ENCODE measurements at regions not wholly inside any gene's neighbourhood (a gene's known extent, or its start where the extent isn't known, plus 50 kb on each side); places are given as distances from the start of the nearest gene placed in this dataset.
"Not testable (repeated sequence)": the region's sequence is repeated elsewhere in the genome, so short reads cannot be mapped to it uniquely, and the experiment has no call there.

DNA sequence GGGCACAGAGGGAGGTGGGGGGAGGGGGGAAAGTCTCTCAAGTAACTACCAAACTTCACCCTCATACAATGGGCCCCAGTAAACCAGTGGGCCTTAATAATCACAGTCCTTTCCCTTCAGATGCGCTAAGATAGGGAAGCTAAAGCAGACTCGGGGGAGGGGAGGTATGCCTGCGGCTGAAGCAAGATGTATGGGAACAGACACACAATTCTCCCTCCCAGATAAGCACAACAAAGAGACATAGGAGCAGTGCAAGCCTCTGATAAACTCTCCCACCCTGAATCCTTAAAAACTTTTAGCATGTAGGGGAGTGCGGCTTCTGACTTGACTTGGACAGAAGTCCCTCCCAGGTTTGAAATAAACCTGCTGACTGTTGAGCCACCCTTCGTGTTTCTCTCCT lies 54.7 kb downstream of the PROP1 start:
- DNase-seq (ENCODE audit: low read depth, low spot score); H3K4me1 ChIP-seq (ENCODE audit: control insufficient read depth, insufficient read depth, low read length); H3K9me3 ChIP-seq (ENCODE audit: control insufficient read depth, insufficient read depth, low read length); H3K27me3 ChIP-seq (ENCODE audit: control insufficient read depth, insufficient read depth, low read length); H3K36me3 ChIP-seq (ENCODE audit: control insufficient read depth, insufficient read depth, low read length); H3K4me3 ChIP-seq (ENCODE audit: low read length); H3K27ac ChIP-seq (ENCODE audit: low read length): not testable (repeated sequence)
- no CpG with 5 or more reads among the region's 5 CpGs for WGBS (ENCODE audit: insufficient coverage, insufficient read length)

DNA sequence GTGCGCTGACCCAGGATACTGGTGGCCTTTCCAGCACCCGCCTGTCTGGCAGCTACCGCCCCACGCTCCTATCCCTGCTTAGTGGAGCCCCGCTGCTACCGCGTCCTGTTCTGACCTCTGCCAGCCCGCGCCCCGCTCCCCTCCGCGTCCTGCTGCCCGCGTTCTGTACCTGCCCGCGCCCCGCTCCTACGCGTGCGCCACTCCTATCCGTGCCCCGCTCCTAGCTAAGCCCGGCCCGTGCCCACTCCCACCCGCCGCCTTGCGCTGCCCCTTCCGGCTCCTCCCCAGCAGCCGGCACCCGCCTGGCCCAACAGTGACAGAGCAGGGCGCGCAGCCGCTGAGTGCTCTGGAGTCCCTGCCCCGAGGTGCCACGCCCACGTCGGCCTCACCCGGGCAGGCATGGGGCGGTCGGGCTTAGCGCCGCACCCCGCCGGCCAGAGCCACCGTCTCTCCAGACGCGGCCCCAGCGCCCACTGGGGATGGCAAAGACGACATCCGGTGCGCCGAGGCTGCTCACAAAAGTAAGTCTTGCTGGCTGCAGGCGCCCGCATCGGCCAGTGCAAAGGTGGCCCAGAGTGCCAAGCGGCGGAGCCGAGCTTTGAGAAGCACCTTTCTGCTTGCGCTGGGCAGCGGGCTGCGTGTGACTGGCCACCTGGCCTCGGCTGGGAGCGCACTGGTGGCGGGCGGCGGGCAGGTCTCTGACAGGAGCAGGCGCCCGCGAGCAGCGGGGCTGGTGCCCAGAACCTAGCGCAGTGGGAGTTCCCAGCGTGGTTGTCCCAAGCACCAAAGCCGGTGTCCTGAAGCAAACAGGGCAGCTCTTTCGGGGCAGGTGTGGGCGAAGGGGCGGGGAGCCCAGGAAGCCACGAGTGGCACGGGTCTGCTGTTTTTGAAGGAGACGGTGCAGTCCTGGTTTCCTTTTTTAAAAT lies 56.5 kb downstream of the PROP1 start:
- H3K9me3 ChIP-seq (ENCODE audit: control insufficient read depth, insufficient read depth, low read length); DNase-seq (ENCODE audit: low read depth, low spot score); H3K4me1 ChIP-seq (ENCODE audit: control insufficient read depth, insufficient read depth, low read length); H3K36me3 ChIP-seq (ENCODE audit: control insufficient read depth, insufficient read depth, low read length); H3K27me3 ChIP-seq (ENCODE audit: control insufficient read depth, insufficient read depth, low read length); H3K27ac ChIP-seq (ENCODE audit: low read length): not testable (repeated sequence)
- peak overlapping the region; percentile 17; the same call in 1 of the 2 replicates for H3K4me3 ChIP-seq (ENCODE audit: low read length)
- WGBS (ENCODE audit: insufficient coverage, insufficient read length), result no CpG with 5 or more reads among the region's 79 CpGs

DNA sequence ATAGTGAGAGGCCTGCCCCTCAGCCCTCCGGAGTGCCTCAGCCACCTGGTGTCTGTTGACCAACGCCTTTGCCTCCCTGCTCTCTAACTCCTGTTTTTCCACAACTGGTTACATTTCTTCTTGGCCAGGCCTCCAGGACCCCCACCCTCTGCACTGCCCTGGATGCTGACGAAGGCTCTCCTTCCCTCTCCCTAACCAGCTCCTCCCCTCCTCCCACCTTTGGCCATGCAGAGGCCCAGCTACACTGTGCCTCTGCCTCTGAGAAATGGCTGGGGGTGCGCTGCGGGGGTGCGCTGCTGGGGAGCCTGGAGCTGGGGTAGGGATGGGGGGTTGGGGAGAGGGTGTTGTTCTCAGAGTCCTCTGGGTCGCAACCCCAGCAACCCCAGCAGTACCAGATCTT lies 57.3 kb downstream of the PROP1 start:
- H3K27me3 ChIP-seq (ENCODE audit: control insufficient read depth, insufficient read depth, low read length); H3K36me3 ChIP-seq (ENCODE audit: control insufficient read depth, insufficient read depth, low read length); H3K4me3 ChIP-seq (ENCODE audit: low read length); H3K27ac ChIP-seq (ENCODE audit: low read length); H3K4me1 ChIP-seq (ENCODE audit: control insufficient read depth, insufficient read depth, low read length); DNase-seq (ENCODE audit: low read depth, low spot score); H3K9me3 ChIP-seq (ENCODE audit: control insufficient read depth, insufficient read depth, low read length): not testable (repeated sequence)
- no CpG with 5 or more reads among the region's 7 CpGs for WGBS (ENCODE audit: insufficient coverage, insufficient read length)

DNA sequence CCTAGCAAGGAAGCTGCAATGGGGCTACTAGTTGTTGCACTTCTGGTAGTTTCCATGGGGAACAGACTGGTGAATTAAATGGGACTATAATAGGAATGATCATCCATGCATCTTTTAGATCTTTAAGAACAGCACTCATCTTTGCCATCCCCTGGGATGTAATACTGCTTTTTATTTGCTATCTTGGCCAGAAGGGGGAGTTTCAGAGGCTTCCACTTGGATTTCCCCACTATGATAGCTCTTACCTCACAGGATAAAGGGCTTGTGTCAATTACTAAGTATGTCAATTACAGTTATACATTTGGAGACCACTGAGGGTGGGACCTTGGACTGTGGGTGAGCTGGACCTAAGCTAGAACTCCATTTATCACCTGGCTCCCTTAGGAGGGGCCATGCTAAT lies 61.8 kb downstream of the PROP1 start:
- not testable (repeated sequence) for DNase-seq (ENCODE audit: low read depth, low spot score); H3K27me3 ChIP-seq (ENCODE audit: control insufficient read depth, insufficient read depth, low read length); H3K36me3 ChIP-seq (ENCODE audit: control insufficient read depth, insufficient read depth, low read length); H3K27ac ChIP-seq (ENCODE audit: low read length); H3K4me1 ChIP-seq (ENCODE audit: control insufficient read depth, insufficient read depth, low read length); H3K9me3 ChIP-seq (ENCODE audit: control insufficient read depth, insufficient read depth, low read length); H3K4me3 ChIP-seq (ENCODE audit: low read length)

DNA sequence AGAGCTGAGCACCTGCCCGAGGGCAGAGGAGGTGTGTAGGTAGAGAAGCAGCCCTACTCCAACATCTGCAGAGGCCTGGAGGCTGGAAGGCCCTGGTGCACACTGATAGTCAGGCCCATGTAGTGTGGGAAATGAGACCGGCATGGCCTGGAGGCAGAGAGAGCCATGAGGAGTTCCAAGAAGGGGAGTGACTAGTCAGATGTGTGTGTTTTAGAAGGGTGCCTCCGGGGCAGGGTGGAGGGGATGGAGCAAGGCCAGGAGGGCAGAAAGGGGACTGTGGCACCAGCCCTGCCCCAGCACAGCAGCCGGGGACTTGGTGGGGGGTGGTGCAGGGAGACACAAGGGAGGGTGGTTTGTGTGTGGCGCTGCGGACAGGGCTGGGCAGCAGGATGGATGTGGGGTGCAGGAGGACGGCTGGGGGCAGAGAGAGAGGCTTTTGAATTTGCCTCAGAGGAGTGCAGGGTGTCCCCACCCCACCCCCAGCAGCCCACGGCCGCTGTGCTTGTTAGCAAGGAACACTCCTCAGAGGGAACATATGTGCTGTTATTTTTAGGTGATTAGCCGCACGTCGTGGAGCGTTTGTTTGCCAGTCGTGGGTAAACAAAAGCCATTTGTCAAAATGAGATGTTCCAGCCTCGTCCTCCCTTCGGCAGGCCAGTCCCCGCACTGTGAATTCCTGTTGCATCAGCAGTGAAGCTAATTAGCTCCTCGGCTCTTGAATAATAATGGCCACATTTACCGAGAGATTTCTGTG lies 65.6 kb downstream of the PROP1 start:
- H3K36me3 ChIP-seq (ENCODE audit: control insufficient read depth, insufficient read depth, low read length); H3K4me3 ChIP-seq (ENCODE audit: low read length); H3K4me1 ChIP-seq (ENCODE audit: control insufficient read depth, insufficient read depth, low read length); H3K27me3 ChIP-seq (ENCODE audit: control insufficient read depth, insufficient read depth, low read length); H3K27ac ChIP-seq (ENCODE audit: low read length); H3K9me3 ChIP-seq (ENCODE audit: control insufficient read depth, insufficient read depth, low read length); DNase-seq (ENCODE audit: low read depth, low spot score): not testable (repeated sequence)
- no CpG with 5 or more reads among the region's 19 CpGs for WGBS (ENCODE audit: insufficient coverage, insufficient read length)

DNA sequence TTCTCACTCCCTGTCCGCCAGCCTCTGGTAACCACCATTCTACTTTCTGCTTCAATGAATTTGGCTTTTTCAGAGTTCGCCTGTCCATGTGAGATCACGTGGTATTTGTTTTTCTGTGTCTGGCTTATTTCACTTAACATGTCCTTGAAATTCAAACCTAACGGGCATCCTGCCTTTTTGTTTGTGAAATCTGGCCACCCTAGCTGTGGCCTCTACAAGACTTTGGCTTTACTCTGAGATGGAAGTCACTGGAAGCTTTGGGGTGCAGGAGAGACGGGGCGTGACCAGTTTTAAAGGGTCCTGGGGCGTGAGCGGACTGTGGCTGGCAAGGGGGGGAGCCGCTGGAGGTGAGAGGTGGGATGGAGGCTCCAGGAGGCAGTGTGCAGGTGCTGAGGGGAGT lies 66.4 kb downstream of the PROP1 start:
- not testable (repeated sequence) for H3K4me3 ChIP-seq (ENCODE audit: low read length); H3K27me3 ChIP-seq (ENCODE audit: control insufficient read depth, insufficient read depth, low read length); DNase-seq (ENCODE audit: low read depth, low spot score); H3K9me3 ChIP-seq (ENCODE audit: control insufficient read depth, insufficient read depth, low read length); H3K36me3 ChIP-seq (ENCODE audit: control insufficient read depth, insufficient read depth, low read length); H3K27ac ChIP-seq (ENCODE audit: low read length); H3K4me1 ChIP-seq (ENCODE audit: control insufficient read depth, insufficient read depth, low read length)
- no CpG with 5 or more reads among the region's 9 CpGs for WGBS (ENCODE audit: insufficient coverage, insufficient read length)

DNA sequence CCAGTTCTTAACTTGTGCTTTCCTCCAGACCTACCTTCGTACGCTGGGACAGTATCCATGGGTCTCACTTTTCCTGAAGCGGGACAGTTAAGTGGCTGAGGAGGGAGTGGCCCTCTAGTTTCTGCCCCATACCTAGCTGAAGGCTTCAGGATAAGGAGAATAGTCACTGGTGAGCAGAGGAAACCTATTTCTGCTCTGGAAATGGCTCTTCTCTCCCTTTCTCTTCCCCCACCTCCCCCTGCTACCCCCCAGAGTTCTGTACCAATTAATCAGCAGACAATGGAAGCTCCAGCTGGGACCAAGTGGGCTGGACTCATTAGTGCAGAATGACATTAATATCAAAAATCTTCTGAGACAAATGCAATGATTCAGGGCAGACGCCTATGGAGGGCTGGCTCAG lies 68.5 kb downstream of the PROP1 start:
- H3K27ac ChIP-seq (ENCODE audit: low read length); DNase-seq (ENCODE audit: low read depth, low spot score); H3K4me1 ChIP-seq (ENCODE audit: control insufficient read depth, insufficient read depth, low read length); H3K9me3 ChIP-seq (ENCODE audit: control insufficient read depth, insufficient read depth, low read length); H3K27me3 ChIP-seq (ENCODE audit: control insufficient read depth, insufficient read depth, low read length); H3K4me3 ChIP-seq (ENCODE audit: low read length); H3K36me3 ChIP-seq (ENCODE audit: control insufficient read depth, insufficient read depth, low read length): not testable (repeated sequence)
- WGBS (ENCODE audit: insufficient coverage, insufficient read length), result no CpG with 5 or more reads among the region's 4 CpGs

DNA sequence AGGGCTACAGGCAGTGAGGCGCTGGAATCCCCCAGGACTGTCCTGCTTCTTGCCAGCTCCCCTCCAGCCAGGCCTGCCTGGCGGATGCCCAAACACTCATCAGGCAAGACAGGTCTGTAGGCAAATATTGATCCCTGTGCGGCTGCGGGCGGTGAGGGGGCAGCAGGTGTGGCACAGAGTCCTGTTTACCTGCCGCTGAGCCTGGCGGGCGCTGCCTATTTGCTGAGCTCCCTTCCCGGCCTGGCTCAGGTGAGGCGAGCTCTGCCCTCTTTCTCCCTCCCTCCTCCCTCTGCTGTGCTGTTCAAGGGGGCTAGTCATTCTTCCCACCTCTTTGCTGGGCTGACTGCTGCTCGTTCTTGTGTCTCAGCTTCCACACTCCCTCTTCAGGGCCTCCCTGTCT lies 71.5 kb downstream of the PROP1 start:
- no CpG with 5 or more reads among the region's 11 CpGs for WGBS (ENCODE audit: insufficient coverage, insufficient read length)
- H3K4me1 ChIP-seq (ENCODE audit: control insufficient read depth, insufficient read depth, low read length); H3K9me3 ChIP-seq (ENCODE audit: control insufficient read depth, insufficient read depth, low read length); H3K36me3 ChIP-seq (ENCODE audit: control insufficient read depth, insufficient read depth, low read length); DNase-seq (ENCODE audit: low read depth, low spot score); H3K27ac ChIP-seq (ENCODE audit: low read length); H3K4me3 ChIP-seq (ENCODE audit: low read length); H3K27me3 ChIP-seq (ENCODE audit: control insufficient read depth, insufficient read depth, low read length): not testable (repeated sequence)

DNA sequence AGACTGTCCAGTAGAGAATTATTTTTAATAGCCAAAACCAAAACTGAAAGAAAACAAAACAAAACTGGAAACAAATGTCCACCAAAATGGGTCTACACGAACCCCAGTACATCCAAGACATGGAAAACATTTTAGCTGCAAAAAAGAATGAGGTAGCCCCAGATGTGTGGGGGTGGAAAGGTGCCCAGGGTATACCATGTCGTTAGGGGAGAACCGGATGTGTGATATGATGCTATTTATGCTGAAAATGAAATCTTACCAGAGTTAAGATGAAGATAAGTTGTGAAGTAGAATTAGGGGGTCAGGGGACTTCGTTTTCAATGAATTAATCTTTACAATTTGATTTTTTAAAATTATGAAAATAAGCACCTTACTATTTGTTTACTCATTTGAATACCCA lies 72.2 kb downstream of the PROP1 start:
- H3K36me3 ChIP-seq (ENCODE audit: control insufficient read depth, insufficient read depth, low read length); DNase-seq (ENCODE audit: low read depth, low spot score); H3K27ac ChIP-seq (ENCODE audit: low read length); H3K4me1 ChIP-seq (ENCODE audit: control insufficient read depth, insufficient read depth, low read length); H3K27me3 ChIP-seq (ENCODE audit: control insufficient read depth, insufficient read depth, low read length); H3K4me3 ChIP-seq (ENCODE audit: low read length); H3K9me3 ChIP-seq (ENCODE audit: control insufficient read depth, insufficient read depth, low read length): not testable (repeated sequence)
- no CpG with 5 or more reads among the region's 4 CpGs for WGBS (ENCODE audit: insufficient coverage, insufficient read length)

DNA sequence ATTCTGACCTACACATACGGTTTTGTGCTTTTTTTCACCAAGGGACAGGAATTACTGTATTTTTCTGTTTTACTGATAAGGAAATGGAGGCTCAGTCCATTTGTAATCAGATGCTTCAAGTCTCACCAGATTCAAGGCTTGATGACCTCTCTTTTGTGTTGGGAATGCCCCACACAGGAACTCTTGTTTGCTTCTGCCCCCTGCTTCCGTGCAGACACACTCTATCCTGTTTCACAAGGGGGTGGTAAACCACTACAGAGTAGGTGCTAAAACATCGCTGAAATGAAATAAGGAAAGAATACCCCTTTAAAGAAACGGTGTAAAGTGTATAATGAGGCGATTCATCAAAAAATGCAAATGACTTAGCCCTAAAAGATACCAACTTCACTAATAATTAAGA lies 72.9 kb downstream of the PROP1 start:
- not testable (repeated sequence) for H3K36me3 ChIP-seq (ENCODE audit: control insufficient read depth, insufficient read depth, low read length); H3K4me1 ChIP-seq (ENCODE audit: control insufficient read depth, insufficient read depth, low read length); H3K4me3 ChIP-seq (ENCODE audit: low read length); H3K9me3 ChIP-seq (ENCODE audit: control insufficient read depth, insufficient read depth, low read length); H3K27ac ChIP-seq (ENCODE audit: low read length); DNase-seq (ENCODE audit: low read depth, low spot score); H3K27me3 ChIP-seq (ENCODE audit: control insufficient read depth, insufficient read depth, low read length)
- WGBS (ENCODE audit: insufficient coverage, insufficient read length), result no CpG with 5 or more reads among the region's 5 CpGs

DNA sequence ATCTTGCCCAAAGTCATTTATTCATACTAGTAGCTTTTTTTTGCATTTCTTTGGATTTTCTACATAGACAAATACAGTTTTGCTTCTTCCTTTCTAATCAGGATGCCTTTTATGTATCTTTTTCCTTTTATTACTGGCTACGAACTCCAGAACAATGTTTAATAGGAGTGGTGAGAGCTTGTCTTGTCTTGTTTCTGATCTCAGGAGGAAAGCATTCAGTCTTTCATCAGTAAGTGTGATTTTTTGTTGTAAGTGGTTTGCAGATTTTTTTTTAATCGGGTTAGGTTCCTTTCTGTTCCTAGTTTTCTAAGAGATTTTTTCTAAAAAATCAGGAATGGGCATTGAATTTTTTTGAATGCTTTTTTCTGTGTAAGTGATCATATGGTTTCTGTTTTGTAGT lies 86.8 kb downstream of the PROP1 start:
- H3K9me3 ChIP-seq (ENCODE audit: control insufficient read depth, insufficient read depth, low read length); H3K4me1 ChIP-seq (ENCODE audit: control insufficient read depth, insufficient read depth, low read length); H3K36me3 ChIP-seq (ENCODE audit: control insufficient read depth, insufficient read depth, low read length); DNase-seq (ENCODE audit: low read depth, low spot score); H3K4me3 ChIP-seq (ENCODE audit: low read length); H3K27ac ChIP-seq (ENCODE audit: low read length); H3K27me3 ChIP-seq (ENCODE audit: control insufficient read depth, insufficient read depth, low read length): not testable (repeated sequence)
- no CpG with 5 or more reads among the region's 2 CpGs for WGBS (ENCODE audit: insufficient coverage, insufficient read length)

Data from iPS DF 6.9 (cell line).